C4-2B (cell line): ENCODE measurements at regions not wholly inside any gene's neighbourhood (a gene's known extent, or its start where the extent isn't known, plus 50 kb on each side); places are given as distances from the start of the nearest gene placed in this dataset.

Experiments used
- ZFX ChIP-seq: fragments of 450-650 bp; IDR thresholded peaks from 2 replicates; pipeline ENCODE4 v1.6.1; 2017
- TF ChIP-seq, protein P1 (sequence below): fragments of 450-650 bp; conservative IDR thresholded peaks from 2 replicates; pipeline ENCODE4 v1.5.1; 2017; ENCODE audit warnings: mild to moderate bottlenecking

DNA sequence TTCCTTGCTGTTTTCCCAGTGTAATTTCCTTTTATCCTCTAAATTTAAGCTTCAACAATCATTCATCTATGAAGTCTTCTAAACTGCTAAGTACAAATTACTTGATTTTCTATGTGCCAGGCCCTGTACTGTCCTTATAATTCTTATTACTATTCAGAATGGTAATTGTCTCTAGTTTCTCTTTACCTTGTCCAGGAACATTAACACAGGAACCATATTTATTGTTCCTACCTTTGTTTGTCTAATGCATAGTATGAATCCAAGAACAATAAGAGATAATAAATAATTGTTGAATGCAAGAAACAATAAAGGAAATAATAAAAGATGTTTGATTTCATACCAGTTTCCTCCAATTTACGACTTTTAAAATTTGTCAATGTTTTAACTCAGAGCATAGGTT is 1083.2 kb downstream of the ROBO2 start:
- TF ChIP-seq, protein P1, sequence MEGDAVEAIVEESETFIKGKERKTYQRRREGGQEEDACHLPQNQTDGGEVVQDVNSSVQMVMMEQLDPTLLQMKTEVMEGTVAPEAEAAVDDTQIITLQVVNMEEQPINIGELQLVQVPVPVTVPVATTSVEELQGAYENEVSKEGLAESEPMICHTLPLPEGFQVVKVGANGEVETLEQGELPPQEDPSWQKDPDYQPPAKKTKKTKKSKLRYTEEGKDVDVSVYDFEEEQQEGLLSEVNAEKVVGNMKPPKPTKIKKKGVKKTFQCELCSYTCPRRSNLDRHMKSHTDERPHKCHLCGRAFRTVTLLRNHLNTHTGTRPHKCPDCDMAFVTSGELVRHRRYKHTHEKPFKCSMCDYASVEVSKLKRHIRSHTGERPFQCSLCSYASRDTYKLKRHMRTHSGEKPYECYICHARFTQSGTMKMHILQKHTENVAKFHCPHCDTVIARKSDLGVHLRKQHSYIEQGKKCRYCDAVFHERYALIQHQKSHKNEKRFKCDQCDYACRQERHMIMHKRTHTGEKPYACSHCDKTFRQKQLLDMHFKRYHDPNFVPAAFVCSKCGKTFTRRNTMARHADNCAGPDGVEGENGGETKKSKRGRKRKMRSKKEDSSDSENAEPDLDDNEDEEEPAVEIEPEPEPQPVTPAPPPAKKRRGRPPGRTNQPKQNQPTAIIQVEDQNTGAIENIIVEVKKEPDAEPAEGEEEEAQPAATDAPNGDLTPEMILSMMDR: no peak
- no peak for TF ChIP-seq ZFX
